ENCODE measurements at regions not wholly inside any gene's neighbourhood (a gene's known extent, or its start where the extent isn't known, plus 50 kb on each side); places are given as distances from the start of the nearest gene placed in this dataset.
A peak's percentile ranks its signal among the peaks of the same experiment; 100 is the strongest.

DNA sequence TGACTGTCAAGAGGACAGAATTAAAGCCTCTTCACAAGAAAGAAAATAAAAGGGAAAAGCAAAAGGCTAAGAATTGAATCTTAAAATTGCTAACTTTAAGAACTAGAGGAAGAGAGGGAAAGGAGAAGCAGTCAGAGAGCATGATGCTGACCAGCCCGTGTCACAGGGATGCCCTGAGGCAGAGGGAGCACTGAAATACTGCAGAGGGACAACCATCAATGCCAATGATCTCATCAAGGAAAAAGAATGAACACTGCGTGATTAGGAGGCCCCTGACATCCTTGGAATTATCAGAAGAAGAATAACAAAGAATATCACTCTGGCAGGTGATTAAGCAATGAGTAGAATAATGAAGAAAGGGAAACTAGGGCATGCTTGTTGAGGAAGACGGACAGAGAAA, 252.2 kb upstream of the GRIP1 start:
- H3K27ac Mint-ChIP-seq: no peak overlapping the region

DNA sequence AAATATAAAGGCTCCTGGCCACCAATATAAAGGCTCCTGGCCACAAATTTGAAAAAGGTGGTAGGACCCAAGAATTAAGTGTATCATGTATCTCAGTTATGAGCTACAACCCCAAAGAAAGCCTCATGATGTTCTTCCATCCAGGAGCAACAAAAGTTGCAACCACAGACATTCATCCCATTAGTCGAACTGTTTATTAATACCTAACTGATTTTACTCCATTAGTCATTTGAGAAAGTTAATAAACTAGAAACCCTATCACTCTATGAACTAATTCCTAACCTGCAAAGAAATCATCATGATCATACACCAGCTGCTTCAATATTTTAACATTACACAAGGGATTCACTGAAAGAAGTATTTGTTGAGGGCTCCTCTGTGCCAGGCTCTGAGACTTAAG, 253.2 kb upstream of the GRIP1 start:
- H3K27me3 Mint-ChIP-seq: no peaks in the 10 kb centered on the region
- H3K36me3 Mint-ChIP-seq (ENCODE audit: insufficient read depth): peaks cover under 1% of the 10 kb centered on the region
- H3K4me1 Mint-ChIP-seq (ENCODE audit: low read depth): peaks cover 11% of the 10 kb centered on the region
- no peaks in the 10 kb centered on the region for H3K9me3 Mint-ChIP-seq (ENCODE audit: low read depth)
- H3K27ac Mint-ChIP-seq: no peak overlapping the region
- no peak overlapping the region for H3K4me3 Mint-ChIP-seq (ENCODE audit: low read depth)
- no peak for DNase-seq (ENCODE audit: low spot score, unreplicated experiment)
- TF ChIP-seq, protein P1, sequence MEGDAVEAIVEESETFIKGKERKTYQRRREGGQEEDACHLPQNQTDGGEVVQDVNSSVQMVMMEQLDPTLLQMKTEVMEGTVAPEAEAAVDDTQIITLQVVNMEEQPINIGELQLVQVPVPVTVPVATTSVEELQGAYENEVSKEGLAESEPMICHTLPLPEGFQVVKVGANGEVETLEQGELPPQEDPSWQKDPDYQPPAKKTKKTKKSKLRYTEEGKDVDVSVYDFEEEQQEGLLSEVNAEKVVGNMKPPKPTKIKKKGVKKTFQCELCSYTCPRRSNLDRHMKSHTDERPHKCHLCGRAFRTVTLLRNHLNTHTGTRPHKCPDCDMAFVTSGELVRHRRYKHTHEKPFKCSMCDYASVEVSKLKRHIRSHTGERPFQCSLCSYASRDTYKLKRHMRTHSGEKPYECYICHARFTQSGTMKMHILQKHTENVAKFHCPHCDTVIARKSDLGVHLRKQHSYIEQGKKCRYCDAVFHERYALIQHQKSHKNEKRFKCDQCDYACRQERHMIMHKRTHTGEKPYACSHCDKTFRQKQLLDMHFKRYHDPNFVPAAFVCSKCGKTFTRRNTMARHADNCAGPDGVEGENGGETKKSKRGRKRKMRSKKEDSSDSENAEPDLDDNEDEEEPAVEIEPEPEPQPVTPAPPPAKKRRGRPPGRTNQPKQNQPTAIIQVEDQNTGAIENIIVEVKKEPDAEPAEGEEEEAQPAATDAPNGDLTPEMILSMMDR (IDR thresholded peaks at IDR 0.05; ENCODE audit: unreplicated experiment): no peak

More for the DNA sequence above, 252.2 kb upstream of the GRIP1 start:
- Mint-ChIP-seq H3K36me3 (ENCODE audit: insufficient read depth) (no peaks in the 10 kb centered on the region), H3K27me3 (no peaks in the 10 kb centered on the region), H3K4me3 (ENCODE audit: low read depth) (no peak overlapping the region), H3K4me1 (ENCODE audit: low read depth) (peaks cover 12% of the 10 kb centered on the region), H3K9me3 (ENCODE audit: low read depth) (no peaks in the 10 kb centered on the region)
- TF ChIP-seq, protein P1 (IDR thresholded peaks at IDR 0.05; ENCODE audit: unreplicated experiment): no peak
- no peak for DNase-seq (ENCODE audit: low spot score, unreplicated experiment)

DNA sequence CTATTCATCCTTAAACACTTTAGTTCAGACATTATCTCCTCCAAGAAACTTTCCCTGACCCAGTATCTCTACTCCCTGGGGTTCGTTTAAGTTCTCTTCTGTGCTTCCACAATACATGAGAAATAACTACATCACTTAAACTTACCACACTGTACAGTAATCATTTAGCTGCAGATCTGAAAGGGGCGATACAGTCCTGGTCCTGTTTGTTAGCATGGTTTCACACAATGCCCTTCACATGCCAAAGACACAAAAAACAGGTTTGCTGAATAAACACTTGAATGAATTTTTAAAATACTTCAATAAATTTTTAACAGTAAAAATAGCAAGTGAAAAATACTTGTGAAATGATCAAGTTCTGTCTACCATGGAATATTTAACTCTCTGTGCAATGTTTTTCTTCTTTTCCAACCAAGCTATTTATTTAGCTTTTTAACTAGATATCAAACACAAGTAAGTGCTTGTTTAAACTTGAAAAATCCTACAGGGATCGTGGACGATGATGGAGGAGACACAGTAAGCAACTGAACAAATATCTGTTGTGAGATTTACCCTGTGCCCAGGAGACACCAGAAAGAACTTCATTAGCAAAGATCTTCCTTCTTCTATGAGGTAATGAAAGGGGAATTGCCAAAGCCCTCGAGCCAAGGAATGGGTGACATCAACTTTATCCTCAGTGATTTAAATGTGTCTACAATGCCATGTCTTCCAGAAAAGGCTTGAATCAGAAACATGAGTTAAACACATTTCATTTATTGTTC, 255.6 kb upstream of the GRIP1 start:
- no peak for DNase-seq (ENCODE audit: low spot score, unreplicated experiment)
- Mint-ChIP-seq H3K36me3 (ENCODE audit: insufficient read depth) (peaks cover 1% of the 10 kb centered on the region), H3K9me3 (ENCODE audit: low read depth) (no peaks in the 10 kb centered on the region), H3K27ac (no peak overlapping the region), H3K4me1 (ENCODE audit: low read depth) (peaks cover 5% of the 10 kb centered on the region), H3K4me3 (ENCODE audit: low read depth) (no peak overlapping the region), H3K27me3 (no peaks in the 10 kb centered on the region)
- TF ChIP-seq, protein P1 (IDR thresholded peaks at IDR 0.05; ENCODE audit: unreplicated experiment): no peak

DNA sequence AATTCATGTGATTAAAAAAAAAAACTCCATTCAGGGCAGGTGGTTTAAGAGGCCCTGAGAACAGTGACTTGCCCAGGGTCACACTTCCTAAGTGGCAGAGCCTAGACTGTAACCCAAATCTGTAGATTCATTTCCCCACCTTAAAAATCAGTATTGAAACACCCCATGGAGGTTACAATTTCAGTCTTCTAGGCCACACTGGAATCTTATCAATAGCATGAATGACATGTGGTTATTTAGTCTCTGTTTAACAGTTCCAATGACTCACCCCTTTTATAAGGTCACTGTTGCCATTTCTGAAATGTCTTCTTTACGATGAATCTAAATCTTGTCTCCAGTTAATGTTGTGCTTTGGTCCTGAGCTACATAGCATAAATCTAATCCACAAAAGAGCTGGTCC, 262.3 kb upstream of the GRIP1 start:
- Mint-ChIP-seq H3K4me3 (ENCODE audit: low read depth) (no peak overlapping the region), H3K27me3 (no peaks in the 10 kb centered on the region), H3K27ac (no peak overlapping the region), H3K9me3 (ENCODE audit: low read depth) (no peaks in the 10 kb centered on the region), H3K4me1 (ENCODE audit: low read depth) (peaks cover 14% of the 10 kb centered on the region), H3K36me3 (ENCODE audit: insufficient read depth) (peaks cover 1% of the 10 kb centered on the region)
- TF ChIP-seq, protein P1 (IDR thresholded peaks at IDR 0.05; ENCODE audit: unreplicated experiment): no peak
- no peak for DNase-seq (ENCODE audit: low spot score, unreplicated experiment)

DNA sequence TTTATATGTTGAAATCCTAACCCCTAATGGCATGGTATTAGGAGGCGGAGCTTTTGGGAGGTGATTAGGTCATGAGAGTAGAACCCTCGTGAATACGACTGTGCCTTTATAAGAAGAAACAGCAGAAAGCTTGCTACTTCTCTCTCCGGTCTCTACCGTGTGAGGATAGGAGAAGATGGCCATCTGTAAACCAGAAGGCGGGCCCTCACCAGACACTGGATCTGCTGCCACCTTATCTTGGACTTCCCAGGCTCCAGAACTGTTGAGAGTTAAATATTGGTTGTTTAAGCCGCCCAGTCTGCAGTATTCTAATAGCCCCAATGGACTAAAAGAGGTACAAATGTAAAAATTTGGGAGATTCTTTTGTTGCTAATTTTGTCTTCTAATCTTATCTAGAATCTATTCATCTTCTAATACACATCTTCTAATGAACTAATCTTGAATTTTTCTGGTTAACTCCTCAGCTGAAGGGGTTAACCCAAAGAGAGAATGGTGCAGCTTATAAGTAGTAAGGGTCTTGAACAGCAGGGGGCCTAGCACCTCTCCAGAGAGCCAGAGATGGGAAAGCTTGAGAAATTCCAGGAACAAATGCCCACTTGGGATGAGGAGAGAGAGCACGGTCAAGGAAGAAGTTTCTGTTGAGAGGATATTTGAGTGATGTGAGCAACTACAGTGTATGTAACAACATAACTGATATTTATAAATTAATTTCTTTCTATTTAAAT, 264.0 kb upstream of the GRIP1 start:
- H3K4me3 Mint-ChIP-seq (ENCODE audit: low read depth): no peak overlapping the region
- no peaks in the 10 kb centered on the region for H3K27me3 Mint-ChIP-seq
- peaks cover 14% of the 10 kb centered on the region for H3K4me1 Mint-ChIP-seq (ENCODE audit: low read depth)
- no peaks in the 10 kb centered on the region for H3K9me3 Mint-ChIP-seq (ENCODE audit: low read depth)
- no peak for DNase-seq (ENCODE audit: low spot score, unreplicated experiment)
- H3K27ac Mint-ChIP-seq: no peak overlapping the region
- TF ChIP-seq, protein P1 (IDR thresholded peaks at IDR 0.05; ENCODE audit: unreplicated experiment): peak; percentile 52
- no peaks in the 10 kb centered on the region for H3K36me3 Mint-ChIP-seq (ENCODE audit: insufficient read depth)
